ENCODE measurements at regions not wholly inside any gene's neighbourhood (a gene's known extent, or its start where the extent isn't known, plus 50 kb on each side); places are given as distances from the start of the nearest gene placed in this dataset.

- FAIRE-seq = no peak
Observed at GRCh38 chr2:63658176-63658968, 69.6 kb downstream of the MDH1 start.

DNA sequence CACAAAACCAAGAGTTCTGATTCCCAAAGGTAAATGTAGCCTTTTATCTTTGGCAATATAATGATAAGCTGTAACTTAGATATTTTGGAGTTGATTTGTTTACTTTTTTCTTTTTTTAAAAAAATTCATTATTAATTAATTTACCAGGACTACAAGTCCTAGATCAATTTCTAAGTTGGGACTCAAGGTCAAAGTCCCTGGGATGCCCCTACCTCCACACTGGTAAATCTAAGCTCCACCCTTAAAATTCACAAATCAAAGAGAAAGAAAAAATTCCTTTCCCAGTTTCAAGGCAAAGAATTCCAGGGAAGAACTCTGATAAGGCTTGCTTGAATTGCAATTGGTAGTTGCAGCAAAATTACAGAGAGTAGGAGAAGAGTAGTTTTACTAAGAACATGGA, 71.3 kb downstream of the MDH1 start:
- no peak for FAIRE-seq

- no peak for FAIRE-seq
Observed at GRCh38 chr2:63661076-63661475, 72.3 kb downstream of the MDH1 start.

DNA sequence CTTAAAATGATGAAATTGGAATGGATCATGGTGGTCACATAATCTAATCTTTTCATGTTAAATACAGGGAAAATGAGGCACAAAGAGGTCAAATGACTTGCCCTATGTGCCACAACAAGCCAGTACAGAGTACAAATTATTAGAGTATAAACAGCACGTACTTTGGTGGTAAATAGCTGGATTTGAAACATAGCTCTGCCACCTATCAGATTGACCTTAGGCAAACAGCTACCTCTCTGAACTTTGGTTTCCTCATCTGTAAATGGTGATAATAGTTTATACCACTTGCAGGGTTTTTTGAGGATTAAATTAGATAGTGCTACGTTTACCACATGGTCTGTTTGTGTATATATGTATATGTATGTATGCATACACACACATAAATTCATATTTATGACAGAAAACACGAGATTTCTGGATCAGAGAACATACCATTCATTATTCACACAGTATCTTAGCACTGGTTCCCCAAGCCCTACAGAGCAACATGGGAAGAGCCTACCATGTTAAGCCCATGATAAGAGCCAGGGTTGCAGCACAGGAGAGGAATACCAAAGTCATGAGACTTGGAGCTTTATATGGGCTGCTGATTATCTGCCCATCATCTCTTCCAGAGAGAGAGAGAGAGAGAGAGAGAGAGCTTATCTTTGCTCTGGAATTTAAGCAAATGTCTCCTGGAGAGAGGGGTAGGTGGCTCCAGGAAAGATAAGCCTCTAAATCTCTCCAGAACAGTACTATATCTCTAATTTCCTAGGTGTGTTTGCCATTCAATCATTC, 73.5 kb downstream of the MDH1 start:
- FAIRE-seq = no peak

DNA sequence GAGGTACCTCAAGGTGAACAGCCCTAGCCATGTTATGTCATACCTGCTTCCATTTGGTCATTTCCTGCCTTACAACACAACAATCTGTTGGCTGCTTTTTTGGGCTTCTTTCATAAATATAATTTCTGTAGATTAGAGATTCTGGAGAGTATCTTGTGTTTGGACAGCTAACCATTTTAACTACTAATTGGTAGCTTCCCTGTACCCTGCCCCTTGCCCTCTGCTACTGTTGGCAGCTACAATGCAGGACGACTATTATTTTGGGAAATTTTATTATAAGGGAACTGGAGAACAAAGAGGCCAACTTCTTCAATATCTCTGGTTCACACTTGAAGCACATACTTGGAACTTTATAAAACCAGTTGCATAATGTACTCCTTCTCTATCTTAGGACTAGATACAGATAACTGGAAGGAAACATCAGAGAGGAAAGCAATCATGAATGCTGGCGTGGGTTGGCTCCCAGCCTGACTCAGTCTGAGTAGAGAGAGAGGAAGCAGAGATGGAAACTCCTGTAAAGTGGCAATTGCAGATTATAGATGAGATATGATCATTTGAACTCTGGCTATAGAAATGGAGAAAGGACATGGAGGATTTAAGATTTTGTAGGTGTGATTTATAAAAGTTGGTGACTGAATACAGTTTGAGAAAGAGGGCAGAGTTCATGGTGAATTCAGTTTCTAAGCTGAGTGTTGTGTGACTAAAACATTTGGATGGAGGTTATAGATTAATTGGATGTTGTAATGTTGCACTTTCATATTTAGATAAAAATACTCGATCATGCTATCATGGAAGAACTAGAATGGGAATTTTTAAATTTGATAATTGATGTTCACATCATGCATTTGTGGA, 74.5 kb downstream of the MDH1 start:
- no peak for FAIRE-seq

DNA sequence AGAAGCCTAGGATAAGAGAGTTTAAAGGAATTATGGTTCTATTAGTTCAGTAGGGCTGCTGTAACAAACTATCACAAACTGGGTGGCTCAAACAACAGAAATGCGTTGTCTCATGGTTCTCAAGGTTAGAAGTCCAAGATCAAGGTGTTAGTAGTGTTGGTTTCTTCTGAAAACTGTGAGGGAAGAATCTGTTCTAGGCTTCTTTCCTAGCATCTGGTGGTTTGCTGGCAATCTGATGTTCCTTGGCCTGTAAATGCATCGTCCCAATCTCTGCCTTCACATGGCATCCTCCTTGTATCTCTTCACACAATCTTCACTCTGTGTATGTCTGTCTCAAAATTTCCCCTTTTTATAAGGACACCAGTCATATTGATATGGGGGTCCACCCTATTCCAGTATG, 76.3 kb downstream of the MDH1 start:
- FAIRE-seq = no peak

GRCh38 chr2:63665846-63666475, 77.2 kb downstream of the MDH1 start:
- FAIRE-seq = no peak

GRCh38 chr2:63667132-63667700, 78.5 kb downstream of the MDH1 start:
- no peak for FAIRE-seq

DNA sequence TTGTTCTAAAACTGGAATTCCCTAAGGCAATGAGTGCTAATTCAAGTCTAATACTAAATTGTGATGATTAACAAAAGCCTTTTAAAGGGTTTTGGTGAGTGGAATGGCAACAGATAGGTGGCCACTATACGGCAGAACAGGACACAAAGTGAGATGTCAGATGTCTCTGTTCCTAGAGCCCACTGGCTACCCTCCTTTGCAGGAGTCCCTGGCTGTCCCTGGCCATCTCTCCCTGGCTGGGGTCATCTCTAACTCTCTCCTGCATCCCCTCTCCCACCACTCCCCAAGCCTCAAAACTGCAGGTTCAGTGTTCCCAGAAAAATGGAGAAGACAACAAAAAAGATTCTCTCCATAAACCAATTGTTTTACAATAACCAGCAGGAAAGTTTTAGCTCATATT, 79.2 kb downstream of the MDH1 start:
- FAIRE-seq = no peak

DNA sequence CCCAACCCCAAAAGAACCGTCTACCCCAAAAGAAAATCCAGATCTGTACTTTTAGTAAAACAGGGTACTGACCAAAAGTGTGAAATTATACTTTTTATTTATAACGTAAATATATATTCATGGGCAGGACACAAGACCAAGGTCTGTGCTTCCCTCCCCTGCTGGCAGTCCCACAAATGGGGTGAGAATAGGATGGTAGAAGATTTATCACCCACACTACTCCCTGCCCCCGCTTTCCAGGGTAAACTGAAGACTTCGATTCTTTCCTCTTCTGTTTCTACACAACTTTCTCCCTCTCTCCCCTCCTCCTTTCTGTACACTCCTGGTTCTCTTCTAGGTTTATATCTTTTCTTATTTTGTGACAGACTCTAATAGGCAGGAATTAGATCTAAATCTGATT, 79.7 kb downstream of the MDH1 start:
- FAIRE-seq = no peak

GRCh38 chr2:63669596-63669995, 80.8 kb downstream of the MDH1 start:
- no peak for FAIRE-seq

DNA sequence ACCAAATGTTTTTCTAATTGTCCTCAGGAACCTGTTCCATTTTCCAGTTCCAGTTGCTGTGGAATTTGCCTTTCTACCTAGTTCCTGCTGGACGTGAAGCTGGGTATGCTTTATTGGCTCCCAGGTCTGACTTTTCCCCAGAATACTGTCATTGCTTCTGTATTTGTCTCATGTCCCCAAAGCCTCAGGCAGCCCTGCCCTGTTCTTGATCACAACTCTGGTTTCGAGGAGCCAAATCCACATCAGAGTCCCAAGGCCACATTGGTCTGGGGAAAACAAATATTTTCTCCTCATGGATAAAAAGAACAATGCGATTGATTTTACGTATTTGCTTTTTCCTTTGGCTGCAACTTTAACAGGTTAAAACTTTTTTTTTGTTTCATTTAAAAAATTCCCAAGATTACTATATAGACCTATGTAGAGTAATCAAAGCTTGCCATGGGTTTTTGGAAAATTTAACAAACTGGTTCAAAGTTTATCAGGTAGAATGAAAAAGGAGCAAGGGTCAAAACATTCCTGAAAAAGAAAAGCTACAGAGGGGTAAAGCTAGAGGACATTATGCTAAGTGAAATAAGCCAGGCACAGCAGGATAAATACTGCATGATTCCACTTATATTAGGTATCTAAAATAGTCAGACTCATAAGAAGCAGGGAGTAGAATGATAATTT, 85.2 kb downstream of the MDH1 start:
- no peak for FAIRE-seq

DNA sequence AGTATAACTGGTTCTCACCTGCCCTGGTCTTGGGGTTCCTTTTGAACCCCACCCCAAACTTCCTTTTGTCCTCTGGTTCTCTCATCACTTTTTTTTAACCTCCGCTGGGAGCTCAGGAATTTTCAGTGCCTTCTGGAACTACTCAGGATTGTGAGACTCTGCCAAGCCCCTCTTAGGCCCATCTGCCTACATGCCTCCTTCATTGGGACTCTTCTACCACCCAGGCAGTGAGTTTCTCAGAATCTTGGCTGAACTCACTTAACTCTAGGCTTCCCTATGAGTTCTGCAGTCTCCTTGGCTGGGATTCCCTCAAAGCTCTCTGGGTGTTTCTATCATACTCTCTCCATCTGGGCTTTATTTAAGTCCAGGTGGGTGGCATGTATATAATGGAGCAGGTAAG, 86.3 kb downstream of the MDH1 start:
- FAIRE-seq = no peak

DNA sequence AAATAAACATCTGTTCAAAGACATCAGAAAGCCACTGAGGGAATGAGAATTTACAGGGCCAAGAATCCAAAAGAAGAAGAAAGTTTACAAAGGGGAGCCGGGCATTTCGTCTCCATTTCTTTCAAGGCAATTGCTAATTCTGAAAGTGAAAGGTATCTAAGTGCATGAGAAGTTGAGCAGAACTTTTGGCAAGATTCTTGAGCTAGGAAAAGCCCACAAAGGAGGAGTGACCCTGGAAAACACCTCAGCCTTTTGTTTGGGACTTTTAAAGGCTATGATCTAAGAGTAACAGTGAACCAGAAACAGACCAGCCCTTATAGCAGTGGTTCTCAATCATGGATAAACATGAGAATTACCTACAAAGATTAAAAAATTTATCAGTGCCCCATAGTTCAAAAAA, 87.4 kb downstream of the MDH1 start:
- FAIRE-seq = no peak

GRCh38 chr2:63678085-63678484, 89.3 kb downstream of the MDH1 start:
- no peak for FAIRE-seq

DNA sequence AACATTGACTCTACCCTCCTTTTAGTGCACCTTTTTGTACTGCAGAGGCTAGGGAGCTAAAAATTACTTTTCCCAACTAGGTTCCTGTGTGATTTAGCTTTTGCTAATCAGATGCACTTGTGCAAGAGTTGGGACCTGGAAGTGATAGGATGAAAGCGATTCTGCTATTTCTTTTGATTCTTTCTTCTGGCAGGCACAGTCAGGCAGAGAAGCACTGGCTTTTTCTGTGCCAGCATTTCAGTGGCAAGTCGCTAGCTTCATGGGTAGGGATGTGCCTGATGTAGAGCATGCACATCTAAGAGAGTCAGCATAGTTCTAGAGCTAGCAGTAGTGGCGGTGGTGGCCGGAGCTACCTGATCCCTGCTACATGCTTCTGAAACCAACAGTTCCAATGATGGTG, 89.8 kb downstream of the MDH1 start:
- FAIRE-seq = no peak

DNA sequence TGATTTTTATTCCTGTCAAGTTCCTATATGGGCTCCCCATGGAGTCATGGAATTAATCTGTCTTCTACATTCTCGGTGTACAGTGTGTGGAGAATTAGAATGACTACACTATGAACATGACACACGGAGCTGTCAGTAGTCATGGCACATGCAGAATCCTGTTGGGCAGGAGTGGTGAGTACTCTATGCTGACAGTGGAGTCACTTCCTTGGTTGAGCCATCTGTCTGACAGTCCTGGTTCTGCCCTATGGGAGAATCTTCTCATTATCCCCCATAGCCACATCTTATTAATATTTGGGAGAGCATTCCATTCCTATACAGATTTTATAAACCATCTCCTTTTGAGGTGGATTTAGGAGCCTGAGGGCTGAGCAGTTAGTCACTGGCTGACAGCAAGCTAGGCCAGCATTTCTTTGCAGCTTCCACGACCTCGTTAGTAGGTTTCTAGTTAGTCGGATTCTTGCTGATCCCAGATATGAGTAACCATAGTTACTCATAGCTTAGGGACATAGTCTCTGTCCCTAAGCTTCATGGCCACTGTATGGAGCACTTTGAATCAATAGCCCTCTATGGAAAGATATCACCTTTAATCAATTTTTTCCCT, 90.6 kb downstream of the MDH1 start:
- FAIRE-seq = no peak

DNA sequence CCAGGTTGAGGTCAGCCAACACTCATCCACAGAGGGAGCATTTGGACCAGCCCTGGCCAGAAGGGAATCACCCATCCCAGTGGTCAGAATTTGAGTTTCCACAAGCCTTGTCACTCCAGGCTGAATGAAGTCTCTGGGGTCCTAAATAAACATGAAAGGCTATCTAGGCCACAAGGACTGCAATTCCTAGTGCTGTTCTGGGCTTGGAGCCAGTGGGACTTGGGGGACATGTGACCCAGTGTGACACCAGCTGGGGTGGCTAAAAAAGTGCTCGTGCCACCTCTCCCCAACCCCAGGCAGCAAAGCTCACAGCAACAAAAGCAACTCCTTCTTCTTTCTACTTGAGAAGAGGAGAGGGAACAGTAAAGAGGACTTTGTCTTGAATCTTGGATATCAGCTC, 91.7 kb downstream of the MDH1 start:
- no peak for FAIRE-seq

- FAIRE-seq = no peak
Observed at GRCh38 chr2:63681896-63682295, 93.1 kb downstream of the MDH1 start.

DNA sequence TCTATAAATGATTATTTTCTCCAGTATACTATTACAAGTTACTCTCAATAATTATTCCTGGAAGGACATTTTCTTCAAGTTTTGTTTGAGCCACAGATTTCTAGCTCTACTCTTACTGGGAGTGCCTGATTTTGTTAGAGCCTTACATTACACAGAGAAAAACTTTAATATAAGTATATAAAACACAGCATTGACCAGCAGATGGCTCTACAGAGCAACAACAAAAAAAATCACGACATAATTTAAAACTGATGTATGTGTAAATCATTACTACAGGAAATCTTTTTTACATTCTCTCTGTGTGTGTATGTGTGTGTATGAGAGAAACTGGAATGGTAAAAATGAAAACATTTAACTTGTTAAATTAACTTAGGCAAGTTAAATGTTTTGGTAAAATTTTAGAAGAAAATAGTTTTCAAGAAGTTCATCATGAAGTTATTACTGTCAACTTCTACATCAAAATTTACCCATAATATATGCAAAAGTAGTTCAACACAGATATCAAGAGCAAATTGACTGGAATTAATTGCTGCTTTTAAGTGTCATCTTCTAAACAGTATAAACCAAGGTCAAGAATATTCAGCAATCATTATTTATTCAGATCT, 103.3 kb downstream of the MDH1 start:
- peak; percentile 93 for FAIRE-seq

DNA sequence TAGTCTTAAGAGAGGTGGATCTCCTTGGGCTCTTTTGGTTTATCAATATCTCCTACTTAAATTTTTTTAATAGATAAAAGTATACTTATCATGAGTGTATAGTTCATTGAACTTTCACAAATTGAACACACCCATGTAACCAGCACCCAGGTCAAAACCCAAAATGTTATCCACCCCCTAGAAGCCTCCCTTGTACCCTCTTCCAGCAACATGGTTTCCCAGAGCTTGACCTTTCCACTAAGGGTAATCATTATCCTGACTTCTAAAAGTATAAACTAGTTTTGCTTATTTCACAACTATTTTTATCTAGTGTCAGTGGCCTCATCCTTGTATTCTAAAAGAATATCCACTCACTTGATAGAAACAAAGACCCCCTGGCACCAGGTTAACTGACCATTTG, 106.8 kb downstream of the MDH1 start:
- no peak for FAIRE-seq
